IPS DF 6.9 (cell line): ENCODE measurements at regions not wholly inside any gene's neighbourhood (a gene's known extent, or its start where the extent isn't known, plus 50 kb on each side); places are given as distances from the start of the nearest gene placed in this dataset.

Experiments
- DNase-seq: peaks from one replicate; pipeline ENCODE4 v3.0.0-alpha.2; 2013; ENCODE audit warnings: low read depth, low spot score
- H3K27ac ChIP-seq: one replicate; pipeline ENCODE4 v1.5.1; 2013; ENCODE audit warnings: low read length, control low read depth
- H3K27me3 ChIP-seq: 2 replicates; pipeline ENCODE4 v1.6.1; 2013; ENCODE audit warnings: mild to moderate bottlenecking, low read length; ENCODE audit not compliant: control insufficient read depth, insufficient read depth
- H3K36me3 ChIP-seq: 2 replicates; pipeline ENCODE4 v1.6.1; 2013; ENCODE audit warnings: low read length; ENCODE audit not compliant: control insufficient read depth, insufficient read depth
- H3K4me1 ChIP-seq: 2 replicates; pipeline ENCODE4 v1.6.1; 2013; ENCODE audit warnings: low read length; ENCODE audit not compliant: control insufficient read depth, insufficient read depth
- H3K4me3 ChIP-seq: 2 replicates; pipeline ENCODE4 v1.5.1; 2013; ENCODE audit warnings: mild to moderate bottlenecking, low read length
- H3K9me3 ChIP-seq: 2 replicates; pipeline ENCODE4 v1.6.1; 2013; ENCODE audit warnings: low read length, inconsistent platforms; ENCODE audit not compliant: control insufficient read depth, insufficient read depth
- WGBS: extraction: QIAGEN DNeasy Blood & Tissue Kit; methylation state at CpG from one replicate; pipeline ENCODE4 v1.1.7; 2013; ENCODE audit warnings: mixed read lengths, missing lambda C conversion rate; ENCODE audit not compliant: insufficient read length, insufficient coverage; 5-methylcytosine and 5-hydroxymethylcytosine counted together

DNA sequence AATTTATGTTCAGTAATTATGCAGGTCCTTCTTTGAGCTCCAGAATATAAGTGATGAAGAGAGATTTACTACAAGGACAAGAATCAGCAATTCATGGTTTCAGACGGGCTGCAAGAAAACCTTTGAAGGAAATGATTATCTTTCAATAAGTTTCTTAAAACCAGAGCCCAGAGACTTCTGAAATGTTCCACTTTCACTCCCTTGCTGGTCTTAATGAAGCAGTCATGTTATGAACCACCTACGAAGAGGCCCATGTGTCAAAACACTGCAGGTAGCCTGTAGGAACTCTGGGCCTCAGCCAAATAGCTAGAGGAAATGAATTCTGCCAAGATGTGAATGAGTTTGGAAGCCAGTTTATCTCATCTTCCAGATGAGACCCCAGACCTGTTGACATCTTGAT lies 505.9 kb upstream of the MEF2C start:
- WGBS: no CpG with 5 or more reads among the region's 2 CpGs
- H3K27ac ChIP-seq: no peak overlapping the region
- no peaks in the 10 kb centered on the region for H3K4me1 ChIP-seq
- no peak for DNase-seq
- H3K36me3 ChIP-seq: no peaks in the 10 kb centered on the region
- no peak overlapping the region for H3K4me3 ChIP-seq
- no peaks in the 10 kb centered on the region for H3K27me3 ChIP-seq
- no peaks in the 10 kb centered on the region for H3K9me3 ChIP-seq

- no peak for DNase-seq
- no peaks in the 10 kb centered on the region for H3K9me3 ChIP-seq
- no peaks in the 10 kb centered on the region for H3K27me3 ChIP-seq
- no peak overlapping the region for H3K4me3 ChIP-seq
- H3K36me3 ChIP-seq: no peaks in the 10 kb centered on the region
- H3K27ac ChIP-seq: no peak overlapping the region
- WGBS: 100% methylated on average over 2 of the region's 5 CpGs
- H3K4me1 ChIP-seq: no peaks in the 10 kb centered on the region
These were observed 501.4 kb upstream of the MEF2C start for GRCh38 chr5:89384391-89384790.

DNA sequence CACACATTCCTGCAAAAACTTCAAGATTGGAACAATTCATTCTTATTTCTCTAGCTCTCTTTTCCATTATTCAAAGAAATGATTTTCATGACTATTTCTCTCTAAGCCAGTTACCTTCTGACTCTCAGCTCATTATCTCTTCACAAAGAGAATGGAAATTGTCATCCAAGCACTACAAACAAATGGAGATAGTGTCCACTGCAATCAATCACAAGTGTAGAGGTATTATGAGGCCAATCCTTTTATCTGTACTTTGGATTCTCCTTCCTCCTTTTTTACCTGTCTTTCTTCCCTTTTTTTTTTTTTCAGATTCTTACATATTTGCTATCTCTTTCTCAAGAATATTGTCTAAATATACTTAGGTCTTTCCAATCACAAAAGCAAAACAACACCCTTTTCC lies 497.7 kb upstream of the MEF2C start:
- Histone ChIP-seq H3K27me3 (no peaks in the 10 kb centered on the region), H3K36me3 (no peaks in the 10 kb centered on the region), H3K27ac (no peak overlapping the region), H3K4me3 (no peak overlapping the region), H3K4me1 (no peaks in the 10 kb centered on the region), H3K9me3 (no peaks in the 10 kb centered on the region)
- DNase-seq: no peak

DNA sequence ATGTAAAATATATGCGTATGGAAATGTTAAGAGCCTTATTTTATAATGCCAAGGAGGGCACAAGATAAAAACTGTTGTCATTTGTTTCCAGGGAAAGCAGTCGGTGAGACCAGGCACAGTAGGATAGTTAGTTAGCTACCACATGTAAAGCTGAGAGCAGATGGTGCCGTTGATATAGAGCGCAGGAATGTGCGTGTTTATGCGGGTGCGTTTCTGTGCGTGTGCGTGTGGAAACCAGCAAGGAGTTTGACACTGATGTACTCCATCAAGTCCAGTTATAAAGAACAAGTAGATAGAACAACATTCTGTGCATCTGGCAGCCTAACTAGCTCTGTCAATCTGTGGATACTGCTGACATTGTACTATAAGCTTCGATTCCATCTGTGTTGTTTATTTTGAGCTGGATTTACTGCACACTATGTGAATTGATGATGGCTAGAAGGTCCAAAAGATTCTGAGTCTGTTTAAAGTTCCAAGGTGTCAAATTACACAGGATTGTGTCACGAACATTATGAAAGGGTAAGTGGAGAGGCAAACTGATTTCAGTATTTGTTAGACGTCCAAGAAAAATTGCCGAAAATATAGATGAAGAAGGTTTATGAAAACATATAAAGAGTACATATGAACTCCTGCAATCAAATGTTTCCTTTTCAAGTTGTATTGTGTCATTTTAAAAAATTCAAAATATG lies 494.9 kb upstream of the MEF2C start:
- no CpG with 5 or more reads among the region's 13 CpGs for WGBS
- no peak for DNase-seq

GRCh38 chr5:89374818-89375521 lies 492.0 kb upstream of the MEF2C start:
- H3K27me3 ChIP-seq: no peaks in the 10 kb centered on the region
- no peaks in the 10 kb centered on the region for H3K9me3 ChIP-seq
- no peaks in the 10 kb centered on the region for H3K4me1 ChIP-seq
- H3K27ac ChIP-seq: no peak overlapping the region
- H3K4me3 ChIP-seq: no peak overlapping the region
- no peak for DNase-seq
- H3K36me3 ChIP-seq: no peaks in the 10 kb centered on the region

More for the DNA sequence above, 494.9 kb upstream of the MEF2C start:
- Histone ChIP-seq H3K36me3 (no peaks in the 10 kb centered on the region), H3K4me3 (no peak overlapping the region), H3K4me1 (no peaks in the 10 kb centered on the region), H3K27me3 (no peaks in the 10 kb centered on the region), H3K9me3 (no peaks in the 10 kb centered on the region), H3K27ac (no peak overlapping the region)

DNA sequence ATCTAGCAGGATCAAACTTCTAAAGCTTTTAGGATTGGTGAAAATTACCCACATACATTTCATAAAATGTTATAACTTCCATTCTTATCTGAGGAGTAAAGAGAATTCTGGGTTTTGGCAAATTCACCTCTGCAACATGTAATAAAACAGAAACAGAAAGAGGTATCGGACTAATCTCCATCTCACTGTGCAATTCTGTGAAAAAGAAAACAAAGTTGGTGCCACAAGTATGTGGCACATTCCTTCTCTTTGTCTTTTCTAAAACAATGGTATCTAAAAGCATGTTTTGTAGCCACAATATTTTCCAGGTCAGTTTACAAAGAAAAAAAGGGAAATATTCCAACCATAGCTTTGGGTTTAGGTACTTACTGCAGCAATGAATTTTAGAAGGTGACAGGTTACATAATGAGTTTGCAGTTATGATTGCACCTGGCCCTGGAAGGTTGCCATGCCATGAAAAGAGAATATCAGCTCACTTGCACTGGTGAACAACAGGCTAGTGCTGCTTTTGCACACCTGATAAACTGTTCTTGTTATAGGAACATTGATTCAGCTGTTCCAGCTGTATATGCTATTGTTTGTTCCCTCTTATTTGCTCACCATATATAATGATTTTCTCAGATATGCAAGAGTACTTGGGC lies 491.3 kb upstream of the MEF2C start:
- no peak overlapping the region for H3K27ac ChIP-seq
- no peaks in the 10 kb centered on the region for H3K4me1 ChIP-seq
- H3K27me3 ChIP-seq: no peaks in the 10 kb centered on the region
- no peak overlapping the region for H3K4me3 ChIP-seq
- H3K9me3 ChIP-seq: no peaks in the 10 kb centered on the region
- no CpG with 5 or more reads among the region's 1 CpG for WGBS
- H3K36me3 ChIP-seq: no peaks in the 10 kb centered on the region
- DNase-seq: no peak

DNA sequence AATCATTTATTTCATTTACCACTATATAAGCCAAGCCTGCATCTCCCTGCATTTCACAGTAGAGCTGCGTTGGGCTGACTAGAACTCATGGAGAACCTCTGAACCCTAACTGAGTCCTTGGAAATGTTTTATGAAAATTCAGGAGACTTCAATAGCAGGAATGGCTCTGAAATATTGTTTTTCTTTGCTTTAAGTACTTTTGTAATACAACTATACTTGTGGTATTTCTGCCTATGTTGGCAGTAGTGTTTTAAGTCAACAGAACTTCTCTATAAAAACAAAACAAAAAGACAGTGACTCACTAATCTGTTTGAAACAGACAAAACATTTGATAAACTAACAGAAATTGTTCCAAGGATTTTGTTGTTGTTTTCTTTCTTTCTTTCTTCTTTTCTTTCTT lies 489.2 kb upstream of the MEF2C start:
- Histone ChIP-seq H3K27ac (no peak overlapping the region), H3K36me3 (no peaks in the 10 kb centered on the region), H3K27me3 (no peaks in the 10 kb centered on the region), H3K4me3 (no peak overlapping the region), H3K4me1 (no peaks in the 10 kb centered on the region), H3K9me3 (no peaks in the 10 kb centered on the region)
- no peak for DNase-seq
- WGBS: no CpG with 5 or more reads among the region's 1 CpG

DNA sequence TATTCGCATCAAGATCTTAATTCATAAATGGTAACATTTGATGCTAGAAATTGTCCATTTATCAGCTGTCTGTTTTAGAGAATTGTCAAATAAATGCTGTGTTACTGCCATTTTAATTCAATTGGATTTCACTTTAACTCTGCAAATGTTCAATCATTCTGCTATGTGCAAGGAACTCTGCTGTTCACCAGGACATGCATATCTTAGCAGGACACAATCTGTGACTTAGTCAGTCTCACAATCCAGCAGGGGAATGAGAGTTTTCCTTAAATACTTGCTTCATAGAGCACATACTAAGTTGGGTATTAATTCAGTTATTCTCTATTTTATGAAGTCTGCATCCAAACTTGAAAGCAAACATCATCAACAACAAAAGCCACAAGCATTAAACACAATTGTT lies 488.7 kb upstream of the MEF2C start:
- Histone ChIP-seq H3K4me3 (no peak overlapping the region), H3K27ac (no peak overlapping the region), H3K4me1 (no peaks in the 10 kb centered on the region), H3K9me3 (no peaks in the 10 kb centered on the region), H3K36me3 (no peaks in the 10 kb centered on the region), H3K27me3 (no peaks in the 10 kb centered on the region)
- DNase-seq: no peak
- WGBS: no CpG with 5 or more reads among the region's 1 CpG

DNA sequence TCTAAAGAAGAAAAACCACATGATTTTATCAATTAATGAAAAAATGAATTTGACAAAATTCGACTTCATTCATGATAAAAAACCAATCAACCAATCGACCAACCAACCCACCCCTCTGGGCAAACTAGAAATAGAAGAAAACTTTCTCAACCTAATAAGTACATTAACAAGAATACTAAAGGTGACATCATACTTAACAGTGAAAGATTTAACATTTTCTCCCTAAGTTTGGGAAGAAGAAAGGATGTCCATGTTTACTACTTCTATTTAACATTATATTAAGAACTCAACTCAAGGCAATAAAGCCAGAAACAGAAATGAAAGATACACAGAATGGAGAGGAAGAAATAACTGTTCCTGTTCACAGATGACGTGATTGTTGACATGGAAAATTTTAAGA lies 476.1 kb upstream of the MEF2C start:
- no peaks in the 10 kb centered on the region for H3K27me3 ChIP-seq
- no peaks in the 10 kb centered on the region; the same call in 1 of the 2 replicates for H3K4me1 ChIP-seq
- H3K36me3 ChIP-seq: no peaks in the 10 kb centered on the region
- no peak for DNase-seq
- H3K4me3 ChIP-seq: no peak overlapping the region
- H3K9me3 ChIP-seq: no peaks in the 10 kb centered on the region
- no peak overlapping the region for H3K27ac ChIP-seq
- no CpG with 5 or more reads among the region's 3 CpGs for WGBS

- Histone ChIP-seq H3K27ac (no peak overlapping the region), H3K4me3 (no peak overlapping the region), H3K9me3 (no peaks in the 10 kb centered on the region), H3K27me3 (no peaks in the 10 kb centered on the region), H3K4me1 (no peaks in the 10 kb centered on the region), H3K36me3 (no peaks in the 10 kb centered on the region)
- DNase-seq: no peak
- WGBS: no CpG with 5 or more reads among the region's 1 CpG
These were observed 471.0 kb upstream of the MEF2C start for GRCh38 chr5:89353837-89354551.
